Kidney (tissue), 13 donors: ENCODE measurements at regions not wholly inside any gene's neighbourhood (a gene's known extent, or its start where the extent isn't known, plus 50 kb on each side); places are given as distances from the start of the nearest gene placed in this dataset.

Experiments used
- DNase-seq, 5 donors: peaks; one replicate each; pipeline ENCODE4 v3.0.0-alpha.2; 2013 to 2020
- FAIRE-seq: peaks from 2 replicates; lab custom pipeline; 2012; peaks lifted over from hg19 to GRCh38; lab: Jason Lieb, UNC
- H3K27ac ChIP-seq, 2 donors: one replicate each; pipeline ENCODE4 v1.7.0; 2013; ENCODE audit warnings: low read depth in 2 of 2, low read length in 2 of 2, inconsistent platforms in 1 of 2
- H3K27me3 ChIP-seq: one replicate; pipeline ENCODE4 v1.7.1; 2013; ENCODE audit warnings: low read length, inconsistent platforms; ENCODE audit not compliant: control insufficient read depth, insufficient read depth
- H3K36me3 ChIP-seq, 3 donors: one replicate each; pipeline versions ENCODE4 v1.7.0 to v1.7.1; 2013; ENCODE audit warnings: low read length in 3 of 3, control low read depth in 1 of 3, inconsistent platforms in 1 of 3; ENCODE audit not compliant: insufficient read depth in 3 of 3, control insufficient read depth in 2 of 3
- H3K4me1 ChIP-seq, 3 donors: one replicate each; pipeline versions ENCODE4 v1.7.0 to v1.7.1; 2013; ENCODE audit warnings: low read length in 3 of 3, inconsistent platforms in 1 of 3, low read depth in 1 of 3; ENCODE audit not compliant: control insufficient read depth in 2 of 3, insufficient read depth in 2 of 3
- H3K4me3 ChIP-seq, 3 donors: one replicate each; pipeline versions ENCODE4 v1.7.0 to v1.8.1; 2013; ENCODE audit warnings: low read length in 3 of 3, control low read depth in 1 of 3, inconsistent platforms in 1 of 3
- H3K9ac ChIP-seq, 3 donors: one replicate each; pipeline versions ENCODE4 v1.7.0 to v1.7.1; 2013; ENCODE audit warnings: low read length in 3 of 3, control low read depth in 1 of 3, inconsistent platforms in 1 of 3
- H3K9me3 ChIP-seq, 3 donors: one replicate each; pipeline versions ENCODE4 v1.7.0 to v1.7.1; 2013; ENCODE audit warnings: low read length in 3 of 3, control low read depth in 1 of 3, inconsistent platforms in 1 of 3; ENCODE audit not compliant: control insufficient read depth in 2 of 3, insufficient read depth in 1 of 3
- intact Hi-C: fragments of 100-400 bp; cut with DNase I; formaldehyde crosslinking; loops from one replicate; pipeline ENCODE4 v1.11.1; 2022
- TF ChIP-seq, protein P1 (sequence below): IDR thresholded peaks from 3 replicates; pipeline ENCODE4 v1.5.1; 2012; ENCODE audit warnings: mild to moderate bottlenecking, moderate library complexity, borderline replicate concordance; ENCODE audit not compliant: insufficient read depth; ENCODE audit errors: extremely low read depth
- donor health status: control.
- donor health status: control.
- donor health status: control.
- donor health status: control.
- donor health status: control.
- donor health status: DM: yes; HTN: yes; CAD: no.
- donor health status: Normal renal cell carcinoma (clear cell type).

DNA sequence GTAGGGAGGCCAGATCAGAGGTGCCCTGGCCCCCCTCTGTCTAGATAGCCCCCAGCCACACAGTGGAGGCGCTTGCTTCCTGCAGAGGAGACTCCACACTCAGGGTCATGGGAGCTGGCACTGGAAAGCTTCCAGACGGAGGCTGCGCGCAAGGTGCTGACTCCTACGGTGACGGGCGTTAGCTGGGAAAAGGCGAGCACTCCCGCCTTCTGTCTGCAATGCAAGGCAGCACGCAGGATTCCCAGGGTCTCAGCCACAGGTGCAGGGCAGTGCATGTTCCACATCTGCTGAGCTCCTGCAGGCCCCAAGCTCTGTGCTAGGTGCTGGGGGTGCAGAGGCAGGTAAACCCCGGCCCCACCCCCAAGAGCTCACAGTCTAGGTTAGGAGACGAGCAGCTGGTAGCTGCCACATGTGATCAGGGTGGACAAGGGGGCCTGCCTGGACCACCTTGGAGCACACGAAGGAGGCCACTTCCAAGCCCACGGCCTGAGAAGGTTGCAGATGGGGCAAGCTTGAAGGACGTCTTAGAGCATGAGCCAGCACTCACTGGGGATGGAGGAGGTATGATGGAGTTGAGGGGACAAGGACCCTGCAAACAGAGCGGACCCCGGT is 310.9 kb upstream of the DIO3 start:
- TF ChIP-seq, protein P1, sequence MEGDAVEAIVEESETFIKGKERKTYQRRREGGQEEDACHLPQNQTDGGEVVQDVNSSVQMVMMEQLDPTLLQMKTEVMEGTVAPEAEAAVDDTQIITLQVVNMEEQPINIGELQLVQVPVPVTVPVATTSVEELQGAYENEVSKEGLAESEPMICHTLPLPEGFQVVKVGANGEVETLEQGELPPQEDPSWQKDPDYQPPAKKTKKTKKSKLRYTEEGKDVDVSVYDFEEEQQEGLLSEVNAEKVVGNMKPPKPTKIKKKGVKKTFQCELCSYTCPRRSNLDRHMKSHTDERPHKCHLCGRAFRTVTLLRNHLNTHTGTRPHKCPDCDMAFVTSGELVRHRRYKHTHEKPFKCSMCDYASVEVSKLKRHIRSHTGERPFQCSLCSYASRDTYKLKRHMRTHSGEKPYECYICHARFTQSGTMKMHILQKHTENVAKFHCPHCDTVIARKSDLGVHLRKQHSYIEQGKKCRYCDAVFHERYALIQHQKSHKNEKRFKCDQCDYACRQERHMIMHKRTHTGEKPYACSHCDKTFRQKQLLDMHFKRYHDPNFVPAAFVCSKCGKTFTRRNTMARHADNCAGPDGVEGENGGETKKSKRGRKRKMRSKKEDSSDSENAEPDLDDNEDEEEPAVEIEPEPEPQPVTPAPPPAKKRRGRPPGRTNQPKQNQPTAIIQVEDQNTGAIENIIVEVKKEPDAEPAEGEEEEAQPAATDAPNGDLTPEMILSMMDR, result no peak
- no peak for DNase-seq
- Histone ChIP-seq H3K4me1 (no peaks in the 10 kb centered on the region), H3K9me3 (no peaks in the 10 kb centered on the region), H3K9ac (no peak overlapping the region), H3K27ac (no peak overlapping the region), H3K27me3 (no peaks in the 10 kb centered on the region), H3K4me3 (no peak overlapping the region), H3K36me3 (no peaks in the 10 kb centered on the region)
- intact Hi-C loops, result no loop called here
- FAIRE-seq, result no peak

DNA sequence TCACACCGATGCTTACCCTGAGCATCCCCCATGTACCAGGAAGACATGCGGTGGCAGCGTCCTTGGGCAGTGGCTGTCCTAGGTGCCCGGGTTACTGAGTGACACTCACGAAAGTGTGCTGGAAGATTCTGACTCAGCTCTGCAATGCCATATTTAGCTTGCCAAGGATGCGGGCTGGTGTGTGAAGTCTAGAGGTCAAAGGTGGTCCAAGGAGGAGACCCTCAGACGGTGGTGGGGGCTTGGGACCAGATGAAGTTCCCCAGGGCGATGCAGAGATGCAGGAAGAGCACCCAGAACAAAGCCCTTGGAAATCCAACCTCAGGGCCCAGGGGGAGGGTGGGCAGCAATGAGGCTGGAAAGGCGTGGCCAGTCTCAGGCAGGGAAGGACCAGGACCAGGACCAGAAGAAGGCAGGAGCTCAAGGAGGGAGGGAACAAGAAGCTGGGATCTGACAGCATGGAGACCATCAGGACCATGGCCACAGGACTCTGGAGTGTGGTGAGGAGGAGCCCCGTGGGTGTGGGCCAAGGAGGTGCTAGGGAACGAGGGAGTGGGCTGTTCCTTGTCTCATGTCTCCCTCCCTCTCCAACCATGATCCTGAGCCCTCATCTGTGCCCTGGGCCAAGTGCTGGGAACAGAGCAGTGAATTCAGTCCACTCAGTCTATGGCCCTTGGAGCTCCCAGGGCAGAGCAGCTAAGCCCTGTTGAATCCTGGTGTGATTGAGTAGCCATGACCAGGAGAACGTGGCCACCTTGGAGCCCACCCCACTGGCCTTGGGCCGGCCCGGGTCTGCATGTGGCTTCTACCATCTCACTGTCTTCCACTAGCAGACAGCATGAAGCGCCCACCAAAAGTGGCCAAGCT is 310.1 kb upstream of the DIO3 start:
- Histone ChIP-seq H3K4me1 (no peaks in the 10 kb centered on the region), H3K9ac (no peak overlapping the region), H3K27ac (no peak overlapping the region), H3K9me3 (no peaks in the 10 kb centered on the region), H3K36me3 (no peaks in the 10 kb centered on the region), H3K4me3 (no peak overlapping the region), H3K27me3 (no peaks in the 10 kb centered on the region)
- DNase-seq, result no peak
- no peak for FAIRE-seq
- intact Hi-C loops, result no loop called here
- TF ChIP-seq, protein P1, result no peak

DNA sequence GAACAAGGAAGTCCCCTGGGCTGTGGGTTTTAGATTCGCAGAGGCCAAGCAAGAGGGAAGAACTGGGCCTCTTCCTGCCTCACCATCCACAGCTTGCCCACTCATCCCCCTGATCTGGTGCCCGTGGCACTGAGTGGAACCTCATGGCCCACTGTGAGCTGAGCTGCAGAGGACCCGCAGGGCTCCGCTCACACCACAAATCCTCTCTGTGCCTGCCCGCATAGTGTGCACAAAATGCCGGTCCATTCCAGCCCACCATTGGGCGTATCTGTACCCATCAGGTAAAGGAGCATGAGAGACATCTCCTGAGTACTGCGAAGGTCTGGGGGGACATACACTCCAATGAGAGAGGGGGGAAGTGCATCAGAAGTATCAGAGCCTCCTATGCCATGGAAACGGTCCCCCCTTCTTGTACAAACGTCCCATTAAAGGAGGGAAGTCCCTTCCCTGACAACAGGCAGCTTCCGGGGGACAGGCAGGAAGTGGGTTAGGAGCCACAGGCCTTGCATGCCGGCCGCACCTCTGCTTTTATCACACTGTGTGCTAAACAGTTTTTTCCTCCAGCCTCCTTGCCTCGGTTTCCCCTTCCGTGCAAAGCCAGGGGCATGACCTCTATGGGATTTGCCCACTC is 309.4 kb upstream of the DIO3 start:
- H3K36me3 ChIP-seq, result no peaks in the 10 kb centered on the region
- TF ChIP-seq, protein P1, result no peak
- H3K27me3 ChIP-seq, result no peaks in the 10 kb centered on the region
- no peaks in the 10 kb centered on the region for H3K9me3 ChIP-seq
- no peak for DNase-seq
- H3K4me1 ChIP-seq, result no peaks in the 10 kb centered on the region
- no peak overlapping the region for H3K4me3 ChIP-seq
- no peak overlapping the region for H3K9ac ChIP-seq
- intact Hi-C loops, result no loop called here
- FAIRE-seq, result no peak
- H3K27ac ChIP-seq, result no peak overlapping the region
